ENCODE measurements at regions not wholly inside any gene's neighbourhood (a gene's known extent, or its start where the extent isn't known, plus 50 kb on each side); places are given as distances from the start of the nearest gene placed in this dataset.

- no peak overlapping the region for H2AFZ ChIP-seq
- no peaks in the 10 kb centered on the region for H3K36me3 ChIP-seq (replicated peaks; ENCODE audit: insufficient read depth, low read depth)
- 89% methylated on average over 15 of the region's 15 CpGs for WGBS (ENCODE audit: low lambda C conversion rate, missing lambda C conversion rate)
- no peaks in the 10 kb centered on the region for H4K20me1 ChIP-seq (ENCODE audit: insufficient read depth, poor library complexity, severe bottlenecking)
- no peak overlapping the region for H3K4me3 ChIP-seq
- TF ChIP-seq EZH2 (IDR thresholded peaks at IDR 0.05; ENCODE audit: borderline replicate concordance) (no peak), CTCF (IDR thresholded peaks at IDR 0.05; ENCODE audit: poor library complexity) (no peak), EZH2phosphoT487 (IDR thresholded peaks at IDR 0.05; ENCODE audit: low read depth, severe bottlenecking, unreplicated experiment) (no peak)
- no peaks in the 10 kb centered on the region for H3K4me1 ChIP-seq (ENCODE audit: insufficient read depth)
- no peaks in the 10 kb centered on the region for H3K79me2 ChIP-seq
- H3K4me2 ChIP-seq, result no peak overlapping the region
- DNase-seq (ENCODE audit: low spot score), result no peak
- no peaks in the 10 kb centered on the region for H3K9me3 ChIP-seq (ENCODE audit: low read depth)
- H3K9me2 ChIP-seq (replicated peaks; ENCODE audit: insufficient read depth), result no peaks in the 10 kb centered on the region
- no peak overlapping the region for H3K27ac ChIP-seq
- H3K27me3 ChIP-seq, result no peaks in the 10 kb centered on the region
These were observed 460.5 kb upstream of the MYT1L start for GRCh38 chr2:2791606-2792005.

GRCh38 chr2:2791031-2791430, 460.0 kb upstream of the MYT1L start:
- WGBS (ENCODE audit: low lambda C conversion rate, missing lambda C conversion rate), result 86% methylated on average over 11 of the region's 11 CpGs

GRCh38 chr2:2788076-2788475, 457.0 kb upstream of the MYT1L start:
- H3K9me3 ChIP-seq (ENCODE audit: low read depth), result no peaks in the 10 kb centered on the region
- no peak overlapping the region for H3K4me3 ChIP-seq
- no peaks in the 10 kb centered on the region for H3K9me2 ChIP-seq (replicated peaks; ENCODE audit: insufficient read depth)
- no peaks in the 10 kb centered on the region for H3K79me2 ChIP-seq
- no peaks in the 10 kb centered on the region for H3K36me3 ChIP-seq (replicated peaks; ENCODE audit: insufficient read depth, low read depth)
- DNase-seq (ENCODE audit: low spot score), result no peak
- TF ChIP-seq EZH2phosphoT487 (IDR thresholded peaks at IDR 0.05; ENCODE audit: low read depth, severe bottlenecking, unreplicated experiment), result no peak
- no peak for TF ChIP-seq CTCF (IDR thresholded peaks at IDR 0.05; ENCODE audit: poor library complexity)
- TF ChIP-seq EZH2 (IDR thresholded peaks at IDR 0.05; ENCODE audit: borderline replicate concordance), result no peak
- no peak overlapping the region for H2AFZ ChIP-seq
- WGBS (ENCODE audit: low lambda C conversion rate, missing lambda C conversion rate), result 29% methylated on average over 3 of the region's 3 CpGs
- no peak overlapping the region for H3K4me2 ChIP-seq
- no peaks in the 10 kb centered on the region for H4K20me1 ChIP-seq (ENCODE audit: insufficient read depth, poor library complexity, severe bottlenecking)
- no peaks in the 10 kb centered on the region for H3K4me1 ChIP-seq (ENCODE audit: insufficient read depth)
- no peak overlapping the region for H3K27ac ChIP-seq
- H3K27me3 ChIP-seq, result no peaks in the 10 kb centered on the region

More at GRCh38 chr2:2791031-2791430, 460.0 kb upstream of the MYT1L start:
- no peak for TF ChIP-seq EZH2 (IDR thresholded peaks at IDR 0.05; ENCODE audit: borderline replicate concordance)
- no peak for TF ChIP-seq CTCF (IDR thresholded peaks at IDR 0.05; ENCODE audit: poor library complexity)
- no peak for TF ChIP-seq EZH2phosphoT487 (IDR thresholded peaks at IDR 0.05; ENCODE audit: low read depth, severe bottlenecking, unreplicated experiment)
- Histone ChIP-seq H3K4me2 (no peak overlapping the region), H3K79me2 (no peaks in the 10 kb centered on the region), H2AFZ (no peak overlapping the region), H3K4me3 (no peak overlapping the region), H3K9me3 (ENCODE audit: low read depth) (no peaks in the 10 kb centered on the region), H4K20me1 (ENCODE audit: insufficient read depth, poor library complexity, severe bottlenecking) (no peaks in the 10 kb centered on the region), H3K27me3 (no peaks in the 10 kb centered on the region), H3K9me2 (replicated peaks; ENCODE audit: insufficient read depth) (no peaks in the 10 kb centered on the region), H3K36me3 (replicated peaks; ENCODE audit: insufficient read depth, low read depth) (no peaks in the 10 kb centered on the region), H3K27ac (no peak overlapping the region), H3K4me1 (ENCODE audit: insufficient read depth) (no peaks in the 10 kb centered on the region)
- DNase-seq (ENCODE audit: low spot score), result no peak
